ENCODE measurements at regions not wholly inside any gene's neighbourhood (a gene's known extent, or its start where the extent isn't known, plus 50 kb on each side); places are given as distances from the start of the nearest gene placed in this dataset.
"Not testable (repeated sequence)": the region's sequence is repeated elsewhere in the genome, so short reads cannot be mapped to it uniquely, and the experiment has no call there.

- H3K36me3 ChIP-seq (replicated peaks; ENCODE audit: insufficient read depth, low read length); H3K9me2 ChIP-seq (replicated peaks; ENCODE audit: insufficient read depth, low read length); H3K27me3 ChIP-seq (replicated peaks; ENCODE audit: insufficient read depth, low read length); H4K20me1 ChIP-seq (ENCODE audit: insufficient read depth, low read length); H3K9me3 ChIP-seq (replicated peaks; ENCODE audit: insufficient read depth, low read length); DNase-seq; H3F3A ChIP-seq (ENCODE audit: insufficient read depth, low read length); H3K4me3 ChIP-seq (ENCODE audit: low read length); H3K4me1 ChIP-seq (ENCODE audit: low read length); H3K79me2 ChIP-seq (ENCODE audit: low read length); H3K9ac ChIP-seq (ENCODE audit: low read length); H2AFZ ChIP-seq (ENCODE audit: low read length); H3K27ac ChIP-seq (ENCODE audit: low read length); H3K4me2 ChIP-seq (ENCODE audit: low read depth, low read length): not testable (repeated sequence)
Measured at GRCh38 chr1:149647018-149647373, 63.3 kb downstream of the PPIAL4C start.

- DNase-seq; H3K27ac ChIP-seq (ENCODE audit: low read length); H3K4me3 ChIP-seq (ENCODE audit: low read length); H3K79me2 ChIP-seq (ENCODE audit: low read length); H3K9me3 ChIP-seq (replicated peaks; ENCODE audit: insufficient read depth, low read length); H2AFZ ChIP-seq (ENCODE audit: low read length); H4K20me1 ChIP-seq (ENCODE audit: insufficient read depth, low read length); H3F3A ChIP-seq (ENCODE audit: insufficient read depth, low read length); H3K27me3 ChIP-seq (replicated peaks; ENCODE audit: insufficient read depth, low read length); H3K9ac ChIP-seq (ENCODE audit: low read length); H3K4me1 ChIP-seq (ENCODE audit: low read length); H3K9me2 ChIP-seq (replicated peaks; ENCODE audit: insufficient read depth, low read length); H3K4me2 ChIP-seq (ENCODE audit: low read depth, low read length); H3K36me3 ChIP-seq (replicated peaks; ENCODE audit: insufficient read depth, low read length): not testable (repeated sequence)
Measured at GRCh38 chr1:149657750-149658149, 74.1 kb downstream of the PPIAL4C start.

DNA sequence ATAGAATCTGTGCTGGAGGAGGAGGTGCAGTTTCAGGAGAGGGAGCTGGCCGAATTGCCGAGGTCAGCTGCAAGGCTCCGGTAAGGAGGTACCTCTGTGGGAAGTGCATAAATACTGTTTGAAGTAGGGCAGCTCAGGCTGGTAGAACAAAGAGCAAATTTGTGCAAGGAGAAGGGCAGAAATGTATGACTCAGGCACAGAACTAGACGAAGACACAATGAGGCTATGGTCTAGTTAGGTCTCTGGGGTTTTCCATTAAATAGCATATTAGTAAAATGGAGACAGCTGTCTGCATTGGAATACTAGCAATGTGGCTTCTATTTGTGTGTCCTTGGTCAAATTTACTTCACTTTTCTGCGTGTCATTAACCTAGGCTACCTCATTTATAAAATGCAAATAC, 74.5 kb downstream of the PPIAL4C start:
- not testable (repeated sequence) for H3F3A ChIP-seq (ENCODE audit: insufficient read depth, low read length); H3K4me2 ChIP-seq (ENCODE audit: low read depth, low read length); H3K36me3 ChIP-seq (replicated peaks; ENCODE audit: insufficient read depth, low read length); H3K9me2 ChIP-seq (replicated peaks; ENCODE audit: insufficient read depth, low read length); H3K4me1 ChIP-seq (ENCODE audit: low read length); H2AFZ ChIP-seq (ENCODE audit: low read length); H3K27me3 ChIP-seq (replicated peaks; ENCODE audit: insufficient read depth, low read length); H3K4me3 ChIP-seq (ENCODE audit: low read length); H4K20me1 ChIP-seq (ENCODE audit: insufficient read depth, low read length); DNase-seq; H3K9me3 ChIP-seq (replicated peaks; ENCODE audit: insufficient read depth, low read length); H3K9ac ChIP-seq (ENCODE audit: low read length); H3K79me2 ChIP-seq (ENCODE audit: low read length); H3K27ac ChIP-seq (ENCODE audit: low read length)

DNA sequence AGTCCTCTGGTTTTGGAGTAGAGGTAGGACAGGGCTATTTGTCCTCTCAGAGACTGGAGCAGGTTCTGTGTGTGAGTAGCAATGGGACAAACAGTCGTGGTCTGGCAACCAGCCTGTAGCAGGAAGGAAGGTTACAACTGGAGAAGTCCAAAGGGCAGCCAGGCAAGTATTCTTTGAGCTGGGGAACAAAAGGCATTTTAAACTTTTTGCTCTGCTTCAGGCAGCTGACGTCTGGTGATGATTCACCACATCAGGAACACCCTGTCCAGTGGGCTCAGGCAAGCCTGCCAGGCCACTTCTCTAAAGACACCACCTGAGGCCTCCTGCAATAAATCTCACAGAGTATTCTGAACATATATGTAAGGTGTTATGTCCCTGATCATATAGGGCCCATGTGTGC, 81.0 kb downstream of the PPIAL4C start:
- H3K27me3 ChIP-seq (replicated peaks; ENCODE audit: insufficient read depth, low read length); H3K79me2 ChIP-seq (ENCODE audit: low read length); H3K4me1 ChIP-seq (ENCODE audit: low read length); H3K4me3 ChIP-seq (ENCODE audit: low read length); H4K20me1 ChIP-seq (ENCODE audit: insufficient read depth, low read length); H3K9me3 ChIP-seq (replicated peaks; ENCODE audit: insufficient read depth, low read length); H3K27ac ChIP-seq (ENCODE audit: low read length); H2AFZ ChIP-seq (ENCODE audit: low read length); H3F3A ChIP-seq (ENCODE audit: insufficient read depth, low read length); H3K4me2 ChIP-seq (ENCODE audit: low read depth, low read length); H3K9me2 ChIP-seq (replicated peaks; ENCODE audit: insufficient read depth, low read length); H3K9ac ChIP-seq (ENCODE audit: low read length); H3K36me3 ChIP-seq (replicated peaks; ENCODE audit: insufficient read depth, low read length); DNase-seq: not testable (repeated sequence)

DNA sequence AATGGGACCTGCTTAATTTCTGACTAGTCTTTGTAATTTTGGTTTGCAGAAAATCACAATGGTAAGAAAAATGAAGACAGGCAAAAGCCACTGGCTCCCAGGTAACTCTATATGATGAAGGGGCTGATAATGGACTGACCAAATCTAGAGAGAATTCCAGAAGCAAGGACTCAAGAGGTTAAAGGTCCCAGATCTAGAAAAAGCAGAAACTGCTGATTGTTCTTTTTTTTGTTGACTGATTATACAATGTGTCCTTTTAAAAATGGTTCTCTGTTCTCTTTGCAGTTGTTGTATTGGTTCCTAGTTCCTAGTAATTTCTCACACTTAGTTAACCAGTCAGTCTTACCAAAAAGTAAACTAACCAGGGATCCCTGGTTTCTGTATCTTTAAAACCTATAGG, 81.4 kb downstream of the PPIAL4C start:
- not testable (repeated sequence) for H3K4me3 ChIP-seq (ENCODE audit: low read length); H3K9ac ChIP-seq (ENCODE audit: low read length); H3K9me3 ChIP-seq (replicated peaks; ENCODE audit: insufficient read depth, low read length); H3K36me3 ChIP-seq (replicated peaks; ENCODE audit: insufficient read depth, low read length); H3K79me2 ChIP-seq (ENCODE audit: low read length); H3K9me2 ChIP-seq (replicated peaks; ENCODE audit: insufficient read depth, low read length); H3K4me1 ChIP-seq (ENCODE audit: low read length); H4K20me1 ChIP-seq (ENCODE audit: insufficient read depth, low read length); H2AFZ ChIP-seq (ENCODE audit: low read length); DNase-seq; H3K27me3 ChIP-seq (replicated peaks; ENCODE audit: insufficient read depth, low read length); H3F3A ChIP-seq (ENCODE audit: insufficient read depth, low read length); H3K27ac ChIP-seq (ENCODE audit: low read length); H3K4me2 ChIP-seq (ENCODE audit: low read depth, low read length)

DNA sequence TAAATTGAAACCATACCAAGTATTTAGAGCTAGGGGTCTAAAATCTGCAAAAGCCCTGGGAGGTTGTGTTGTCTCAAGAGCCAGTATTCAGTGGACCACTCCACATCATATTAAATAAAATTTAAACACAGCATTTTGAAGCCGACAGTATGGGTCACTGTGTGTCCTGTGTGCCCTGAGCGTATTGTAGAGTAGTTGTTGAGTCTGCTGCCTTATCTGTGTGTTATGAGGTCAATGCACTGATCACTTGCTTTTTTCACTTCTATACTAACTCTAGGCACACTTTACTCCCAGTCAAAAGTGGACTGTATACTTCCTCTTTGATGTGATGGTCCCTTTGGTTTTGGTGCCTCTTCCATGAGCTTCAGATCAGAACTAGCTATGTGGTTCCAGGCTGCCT, 81.9 kb downstream of the PPIAL4C start:
- not testable (repeated sequence) for H3K9me3 ChIP-seq (replicated peaks; ENCODE audit: insufficient read depth, low read length); H3K4me2 ChIP-seq (ENCODE audit: low read depth, low read length); H3K9ac ChIP-seq (ENCODE audit: low read length); H3K4me3 ChIP-seq (ENCODE audit: low read length); H3K4me1 ChIP-seq (ENCODE audit: low read length); H3K27ac ChIP-seq (ENCODE audit: low read length); H3K27me3 ChIP-seq (replicated peaks; ENCODE audit: insufficient read depth, low read length); H2AFZ ChIP-seq (ENCODE audit: low read length); H3F3A ChIP-seq (ENCODE audit: insufficient read depth, low read length); DNase-seq; H4K20me1 ChIP-seq (ENCODE audit: insufficient read depth, low read length); H3K79me2 ChIP-seq (ENCODE audit: low read length); H3K36me3 ChIP-seq (replicated peaks; ENCODE audit: insufficient read depth, low read length); H3K9me2 ChIP-seq (replicated peaks; ENCODE audit: insufficient read depth, low read length)

- not testable (repeated sequence) for H3K4me1 ChIP-seq (ENCODE audit: low read length); H4K20me1 ChIP-seq (ENCODE audit: insufficient read depth, low read length); DNase-seq; H3K27me3 ChIP-seq (replicated peaks; ENCODE audit: insufficient read depth, low read length); H3K9me3 ChIP-seq (replicated peaks; ENCODE audit: insufficient read depth, low read length); H3K9ac ChIP-seq (ENCODE audit: low read length); H3K27ac ChIP-seq (ENCODE audit: low read length); H3F3A ChIP-seq (ENCODE audit: insufficient read depth, low read length); H3K36me3 ChIP-seq (replicated peaks; ENCODE audit: insufficient read depth, low read length); H3K4me3 ChIP-seq (ENCODE audit: low read length); H2AFZ ChIP-seq (ENCODE audit: low read length); H3K79me2 ChIP-seq (ENCODE audit: low read length); H3K9me2 ChIP-seq (replicated peaks; ENCODE audit: insufficient read depth, low read length); H3K4me2 ChIP-seq (ENCODE audit: low read depth, low read length)
Measured at GRCh38 chr1:149673231-149673909, 89.7 kb downstream of the PPIAL4C start.

DNA sequence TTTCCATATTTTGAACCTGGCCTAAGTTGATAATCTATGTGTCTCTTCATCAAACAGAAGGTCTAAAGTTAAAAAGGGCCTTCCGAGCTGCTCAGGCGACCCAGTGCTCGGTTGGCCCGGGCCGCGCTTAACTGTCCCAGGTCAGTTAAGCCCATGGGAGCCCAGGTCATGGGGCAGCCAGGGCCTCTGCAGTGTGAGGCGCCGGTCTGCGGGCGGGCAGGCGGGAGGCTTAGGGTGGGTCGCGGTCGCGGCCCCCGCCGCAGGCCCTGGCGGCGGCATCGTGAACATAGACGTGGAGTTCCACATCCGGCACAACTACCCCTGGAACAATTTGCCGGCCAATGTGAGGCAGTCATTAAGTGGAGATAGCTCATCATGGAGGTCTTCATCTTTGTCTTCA, 91.3 kb downstream of the PPIAL4C start:
- H3K4me1 ChIP-seq (ENCODE audit: low read length); H3K4me2 ChIP-seq (ENCODE audit: low read depth, low read length); H3K79me2 ChIP-seq (ENCODE audit: low read length); H3K36me3 ChIP-seq (replicated peaks; ENCODE audit: insufficient read depth, low read length); H2AFZ ChIP-seq (ENCODE audit: low read length); H3K9me2 ChIP-seq (replicated peaks; ENCODE audit: insufficient read depth, low read length); H3K27ac ChIP-seq (ENCODE audit: low read length); DNase-seq; H3K27me3 ChIP-seq (replicated peaks; ENCODE audit: insufficient read depth, low read length); H3K9me3 ChIP-seq (replicated peaks; ENCODE audit: insufficient read depth, low read length); H4K20me1 ChIP-seq (ENCODE audit: insufficient read depth, low read length); H3F3A ChIP-seq (ENCODE audit: insufficient read depth, low read length); H3K9ac ChIP-seq (ENCODE audit: low read length); H3K4me3 ChIP-seq (ENCODE audit: low read length): not testable (repeated sequence)

Measured in MM.1S (cell line).